NCI-H146 treated with DMSO at 0.1 percent for 48 hours (cell line): ENCODE measurements at regions not wholly inside any gene's neighbourhood (a gene's known extent, or its start where the extent isn't known, plus 50 kb on each side); places are given as distances from the start of the nearest gene placed in this dataset.

Source experiments
- DNase-seq: peaks from one replicate; lab custom pipeline; 2025; ENCODE audit not compliant: unreplicated experiment; lab: John Stamatoyannopoulos, UW

- no peak for DNase-seq
These were observed 167.1 kb upstream of the FAM98A start for GRCh38 chr2:33766175-33766574.

GRCh38 chr2:33765122-33765521, 166.0 kb upstream of the FAM98A start:
- no peak for DNase-seq

- DNase-seq, result no peak
These were observed 165.5 kb upstream of the FAM98A start for GRCh38 chr2:33764551-33764950.

GRCh38 chr2:33763671-33764310, 164.7 kb upstream of the FAM98A start:
- DNase-seq, result no peak

- DNase-seq, result no peak
These were observed 163.5 kb upstream of the FAM98A start for GRCh38 chr2:33762636-33763035.

GRCh38 chr2:33746208-33746800, 147.2 kb upstream of the FAM98A start:
- DNase-seq, result no peak

- DNase-seq, result no peak
These were observed 136.0 kb upstream of the FAM98A start for GRCh38 chr2:33735096-33735495.

- DNase-seq, result no peak
These were observed 131.7 kb upstream of the FAM98A start for GRCh38 chr2:33730804-33731203.

- no peak for DNase-seq
These were observed 131.1 kb upstream of the FAM98A start for GRCh38 chr2:33730193-33730592.

GRCh38 chr2:33729353-33729752, 130.3 kb upstream of the FAM98A start:
- no peak for DNase-seq

GRCh38 chr2:33728106-33728505, 129.0 kb upstream of the FAM98A start:
- no peak for DNase-seq

GRCh38 chr2:33727361-33728032, 128.4 kb upstream of the FAM98A start:
- DNase-seq, result no peak

GRCh38 chr2:33726415-33726814, 127.3 kb upstream of the FAM98A start:
- DNase-seq, result no peak

GRCh38 chr2:33723329-33723728, 124.2 kb upstream of the FAM98A start:
- no peak for DNase-seq

- DNase-seq, result no peak
These were observed 120.0 kb upstream of the FAM98A start for GRCh38 chr2:33719067-33719466.

GRCh38 chr2:33712674-33713073, 113.6 kb upstream of the FAM98A start:
- DNase-seq, result no peak

- no peak for DNase-seq
These were observed 110.9 kb upstream of the FAM98A start for GRCh38 chr2:33709951-33710350.

GRCh38 chr2:33707312-33707711, 108.2 kb upstream of the FAM98A start:
- no peak for DNase-seq

- no peak for DNase-seq
These were observed 107.3 kb upstream of the FAM98A start for GRCh38 chr2:33706410-33706809.

GRCh38 chr2:33704406-33704855, 105.3 kb upstream of the FAM98A start:
- no peak for DNase-seq

- no peak for DNase-seq
These were observed 97.1 kb upstream of the FAM98A start for GRCh38 chr2:33696234-33696633.

- DNase-seq, result no peak
These were observed 95.8 kb upstream of the FAM98A start for GRCh38 chr2:33694904-33695303.
